Frontal cortex (tissue), 3 donors: ENCODE measurements at regions not wholly inside any gene's neighbourhood (a gene's known extent, or its start where the extent isn't known, plus 50 kb on each side); places are given as distances from the start of the nearest gene placed in this dataset.

Experiments
- DNase-seq, 2 donors: peaks; one replicate each; pipeline ENCODE4 v3.0.0; 2012; ENCODE audit warnings: low spot score in 2 of 2
- FAIRE-seq: peaks from 2 replicates; lab custom pipeline; 2012; peaks lifted over from hg19 to GRCh38; lab: Jason Lieb, UNC
- donor health status: control.
- donor health status: control.
- donor health status: control.

GRCh38 chr2:74036010-74036409 is 51.3 kb downstream of the TET3 start:
- FAIRE-seq (no peak), DNase-seq (no peak)

DNA sequence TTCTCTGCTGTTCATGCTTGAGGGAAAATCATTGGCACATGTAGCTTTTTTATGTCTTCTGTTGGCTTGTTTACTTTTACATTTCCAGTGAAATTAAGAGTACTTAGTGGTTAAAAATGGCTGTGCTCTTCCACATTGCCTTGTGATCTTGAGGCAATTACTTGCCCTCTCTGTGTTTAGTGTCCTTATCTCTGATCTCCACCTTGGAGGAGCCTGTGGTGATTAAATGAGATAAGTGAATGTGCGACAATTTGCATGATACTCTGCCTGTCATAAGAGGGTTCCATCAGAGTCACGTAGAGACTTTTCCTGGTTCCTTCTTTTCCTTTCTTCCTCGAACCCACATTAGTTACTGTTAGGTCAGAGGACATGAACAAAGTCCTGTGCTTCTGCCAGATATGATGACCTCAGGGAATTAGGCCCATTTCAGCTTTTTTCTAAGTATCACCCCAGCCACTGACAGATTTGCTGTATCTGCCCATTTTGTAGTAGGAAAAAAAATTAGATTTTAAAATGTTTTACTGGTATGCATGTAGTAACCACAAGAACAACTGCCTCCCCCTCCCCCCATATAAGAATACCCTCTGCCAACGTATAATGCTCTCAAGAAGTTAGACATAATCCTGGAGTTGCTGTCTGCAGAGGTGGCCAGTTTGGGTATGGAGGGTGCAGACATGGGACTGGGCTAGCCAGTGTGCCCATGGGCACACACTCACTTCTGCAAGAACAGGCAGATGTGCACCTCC is 51.9 kb downstream of the TET3 start:
- FAIRE-seq (no peak), DNase-seq (no peak)

GRCh38 chr2:74037379-74037860 is 52.7 kb downstream of the TET3 start:
- DNase-seq, result no peak
- no peak for FAIRE-seq

GRCh38 chr2:74039611-74040010 is 54.9 kb downstream of the TET3 start:
- FAIRE-seq (no peak), DNase-seq (no peak)

GRCh38 chr2:74041182-74041581 is 56.5 kb downstream of the TET3 start:
- DNase-seq (no peak), FAIRE-seq (no peak)

- DNase-seq, result no peak
- no peak for FAIRE-seq
Observed at GRCh38 chr2:74041726-74042125, 57.0 kb downstream of the TET3 start.

- FAIRE-seq (no peak), DNase-seq (no peak)
Observed at GRCh38 chr2:74042606-74043005, 57.9 kb downstream of the TET3 start.

DNA sequence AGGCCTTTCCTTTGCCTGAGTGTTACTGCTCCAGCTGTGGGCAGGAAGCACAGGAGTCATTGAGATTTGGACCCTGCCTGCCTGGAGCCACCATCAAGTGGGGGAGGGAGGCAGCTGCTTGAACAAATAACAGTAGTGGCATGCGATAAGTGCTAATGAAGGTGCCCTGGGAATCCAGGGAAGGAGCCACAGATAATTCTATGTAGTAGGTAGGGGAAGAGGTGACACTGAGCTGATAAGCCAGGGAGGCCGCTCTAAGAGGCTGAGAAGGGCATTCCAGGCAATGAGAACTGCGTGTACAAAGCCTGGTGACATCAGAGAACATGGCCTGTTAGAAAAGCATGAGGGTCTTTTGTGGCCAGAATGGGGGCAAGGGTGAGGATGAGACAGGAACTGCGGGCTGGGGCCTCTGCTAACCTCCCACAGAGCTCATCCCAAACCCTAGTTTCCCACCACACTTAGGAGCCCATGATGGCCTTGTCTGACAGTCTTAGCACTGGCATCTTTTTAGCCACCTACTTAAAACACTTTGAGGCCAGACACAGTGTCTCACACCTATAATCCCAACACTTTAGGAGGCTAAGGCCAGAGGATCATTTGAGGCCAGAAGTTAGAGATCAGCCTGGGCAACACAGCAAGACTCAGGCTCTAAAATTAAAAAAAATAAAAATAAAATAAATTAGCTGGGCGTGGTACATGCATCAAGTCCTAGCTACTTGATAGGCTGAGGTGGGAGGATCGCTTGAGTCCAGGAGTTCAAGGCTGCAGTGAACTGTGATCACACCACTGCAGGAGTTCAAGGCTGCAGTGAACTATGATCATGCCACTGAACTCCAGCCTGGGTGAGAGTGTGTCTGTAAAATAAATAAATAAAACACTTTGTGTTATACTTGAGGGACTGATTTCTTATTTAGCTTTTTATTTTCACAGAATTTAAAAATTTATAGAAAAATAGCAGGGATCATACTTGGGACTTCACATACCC is 58.9 kb downstream of the TET3 start:
- FAIRE-seq (no peak), DNase-seq (no peak)

DNA sequence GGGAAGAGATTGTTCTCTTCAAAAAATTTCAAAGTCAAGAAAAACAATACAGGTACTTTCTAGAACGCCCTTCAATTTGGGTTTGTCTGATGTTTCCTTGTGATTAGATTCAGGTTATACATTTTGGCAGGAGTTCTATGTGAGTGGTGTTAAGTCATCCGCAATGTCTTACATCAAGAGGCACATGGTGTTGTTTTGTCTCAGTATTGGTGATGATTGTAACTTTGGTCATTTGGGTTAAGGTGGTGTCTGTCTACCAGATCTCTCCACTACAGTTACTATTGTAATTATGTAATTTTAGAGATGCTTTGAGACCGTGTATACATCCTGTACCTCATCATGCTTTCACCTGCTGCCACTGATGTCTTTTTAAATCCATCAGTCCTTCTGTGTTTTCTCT is 60.3 kb downstream of the TET3 start:
- FAIRE-seq (no peak), DNase-seq (no peak)

- FAIRE-seq, result no peak
- no peak for DNase-seq
Observed at GRCh38 chr2:74045454-74045853, 60.7 kb downstream of the TET3 start.

DNA sequence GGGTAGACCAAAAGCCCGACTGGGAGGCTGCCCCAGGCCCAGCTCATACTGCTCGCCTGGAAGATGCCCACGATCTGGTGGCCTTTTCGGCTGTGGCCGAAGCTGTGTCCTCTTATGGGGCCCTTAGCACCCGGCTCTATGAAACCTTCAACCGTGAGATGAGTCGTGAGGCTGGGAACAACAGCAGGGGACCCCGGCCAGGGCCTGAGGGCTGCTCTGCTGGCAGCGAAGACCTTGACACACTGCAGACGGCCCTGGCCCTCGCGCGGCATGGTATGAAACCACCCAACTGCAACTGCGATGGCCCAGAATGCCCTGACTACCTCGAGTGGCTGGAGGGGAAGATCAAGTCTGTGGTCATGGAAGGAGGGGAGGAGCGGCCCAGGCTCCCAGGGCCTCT is 61.7 kb downstream of the TET3 start:
- no peak for FAIRE-seq

DNA sequence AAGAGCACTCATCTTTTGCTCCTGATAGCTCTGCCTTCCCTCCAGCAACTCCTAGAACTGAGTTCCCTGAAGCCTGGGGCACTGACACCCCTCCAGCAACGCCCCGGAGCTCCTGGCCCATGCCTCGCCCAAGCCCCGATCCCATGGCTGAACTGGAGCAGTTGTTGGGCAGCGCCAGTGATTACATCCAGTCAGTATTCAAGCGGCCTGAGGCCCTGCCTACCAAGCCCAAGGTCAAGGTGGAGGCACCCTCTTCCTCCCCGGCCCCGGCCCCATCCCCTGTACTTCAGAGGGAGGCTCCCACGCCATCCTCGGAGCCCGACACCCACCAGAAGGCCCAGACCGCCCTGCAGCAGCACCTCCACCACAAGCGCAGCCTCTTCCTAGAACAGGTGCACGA is 62.4 kb downstream of the TET3 start:
- FAIRE-seq, result no peak
- DNase-seq, result no peak

More for the DNA sequence above, 61.7 kb downstream of the TET3 start:
- no peak for DNase-seq

- DNase-seq, result no peak
- no peak for FAIRE-seq
Observed at GRCh38 chr2:74048147-74048546, 63.4 kb downstream of the TET3 start.

- no peak for DNase-seq
- FAIRE-seq, result no peak
Observed at GRCh38 chr2:74048843-74049519, 64.3 kb downstream of the TET3 start.

DNA sequence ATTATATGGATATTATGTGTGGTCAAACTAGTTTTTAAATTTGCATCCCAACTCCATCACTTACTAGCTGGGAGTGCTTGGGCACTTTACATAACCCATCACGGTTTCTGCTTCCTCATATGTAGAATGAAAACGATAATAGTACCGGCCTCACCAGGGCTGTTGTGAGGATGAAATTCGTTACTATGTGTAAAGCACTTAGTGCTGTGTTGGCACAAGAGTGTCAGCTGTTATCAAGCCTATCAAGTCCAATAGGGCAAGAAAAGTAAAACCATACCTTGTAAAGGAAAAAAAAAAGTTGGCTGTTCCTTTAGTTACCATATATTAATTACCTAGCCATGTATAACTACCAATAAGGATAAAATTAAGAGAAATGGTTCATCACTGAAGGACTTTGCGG is 65.4 kb downstream of the TET3 start:
- no peak for FAIRE-seq
- DNase-seq, result no peak

DNA sequence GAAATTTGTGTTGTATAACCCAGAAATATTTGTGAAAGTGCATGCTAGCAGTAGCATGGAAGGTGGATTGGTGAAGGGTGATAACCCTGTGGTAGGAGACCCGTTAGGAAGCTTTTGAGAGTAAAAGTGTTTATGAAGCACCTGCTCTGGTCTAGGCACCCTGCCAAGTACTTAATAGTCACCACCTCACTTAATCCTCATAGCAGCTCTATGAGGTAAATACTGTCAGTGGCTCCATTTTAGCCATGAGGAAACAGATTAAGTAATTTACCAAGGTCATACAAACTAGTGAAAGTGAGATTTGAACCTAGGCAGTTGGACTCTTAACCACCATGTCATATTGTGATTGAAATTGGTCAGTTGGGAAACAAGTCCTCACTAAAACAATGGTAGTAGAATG is 66.8 kb downstream of the TET3 start:
- FAIRE-seq, result no peak

GRCh38 chr2:74052732-74053710 is 68.3 kb downstream of the TET3 start:
- DNase-seq (peak in 1 of 2 donors; percentile 42), FAIRE-seq (no peak)

More for the DNA sequence above, 66.8 kb downstream of the TET3 start:
- no peak for DNase-seq

- DNase-seq, result no peak
- no peak for FAIRE-seq
Observed at GRCh38 chr2:74053959-74054715, 69.4 kb downstream of the TET3 start.
